Adrenal gland (tissue), 9 donors: ENCODE measurements at regions not wholly inside any gene's neighbourhood (a gene's known extent, or its start where the extent isn't known, plus 50 kb on each side); places are given as distances from the start of the nearest gene placed in this dataset.

ENCODE experiments used
- DNase-seq, 7 donors: peaks; one replicate each; pipeline ENCODE4 v3.0.0-alpha.2; 2019 to 2020
- H3K27ac ChIP-seq, 5 donors: fragments of 200-600 bp; sonication (generic) in 4 of 5; 1 replicate in 3 of 5; 2 replicates in 2 of 5; pipeline versions ENCODE4 v1.5.1 to v1.8.0; 2016 to 2020; ENCODE audit warnings: mild to moderate bottlenecking in 1 of 5
- H3K27me3 ChIP-seq: fragments of 200-600 bp; 2 replicates; pipeline ENCODE4 v1.8.0; 2021
- H3K36me3 ChIP-seq, 2 donors: fragments of 200-600 bp; replicated peaks in 1 of 2; 1 replicate in 1 of 2; 2 replicates in 1 of 2; pipeline versions ENCODE4 v1.5.1 to v1.8.0; 2018 to 2022
- H3K4me1 ChIP-seq, 2 donors: fragments of 200-600 bp; replicated peaks in 1 of 2; 1 replicate in 1 of 2; 2 replicates in 1 of 2; pipeline versions ENCODE4 v1.5.1 to v1.8.0; 2018 to 2021
- H3K4me3 ChIP-seq, 4 donors: fragments of 200-600 bp; sonication (generic) in 3 of 4; one replicate each; pipeline ENCODE4 v1.5.1; 2016 to 2018
- H3K9me3 ChIP-seq, 3 donors: fragments of 200-600 bp; sonication (generic) in 1 of 3; replicated peaks in 1 of 3; 1 replicate in 2 of 3; 2 replicates in 1 of 3; pipeline versions ENCODE4 v1.5.1 to v1.8.0; 2016 to 2021
- CTCF ChIP-seq, 6 experiments: fragments of 450-650 bp in 4 of 6; fragments of 200-600 bp in 2 of 6; sonication (generic) in 1 of 6; IDR thresholded peaks; 1 replicate in 5 of 6; 2 replicates in 1 of 6; pipeline versions ENCODE4 v1.5.1 to v1.8.0; 2016 to 2021; ENCODE audit warnings: antibody characterized with exemption in 6 of 6, mild to moderate bottlenecking in 2 of 6, moderate library complexity in 1 of 6
- POLR2A ChIP-seq, 2 donors: fragments of 450-650 bp; IDR thresholded peaks; one replicate each; pipeline ENCODE4 v1.6.1; 2017; ENCODE audit warnings: antibody characterized with exemption in 2 of 2, mild to moderate bottlenecking in 2 of 2, moderate library complexity in 1 of 2
- WGBS, 4 donors: extraction: QIAGEN DNeasy Blood & Tissue Kit in 2 of 4; methylation state at CpG; one replicate each; pipeline versions ENCODE4 v1.1.5 to v1.1.7; 2013 to 2017; 5-methylcytosine and 5-hydroxymethylcytosine counted together
- intact Hi-C, 2 donors: fragments of 100-400 bp; cut with DNase I; formaldehyde crosslinking; loops; one replicate each; pipeline versions ENCODE4 v1.14.1 to v1.15.0; 2022 to 2023
- donor health status: healthy with polysubstance abuse.
- donor health status: Bipolar disorder and iron deficiency.
- donor health status: DM: yes; HTN: yes; CAD: no.
- donor health status: DM: no; HTN: no; CAD: no.
- donor health status: DM: no; HTN: no; CAD: no.

GRCh38 chrX:13266641-13267345 is 53.1 kb downstream of the ATXN3L start:
- H3K4me3 ChIP-seq: no peak overlapping the region
- no peaks in the 10 kb centered on the region for H3K4me1 ChIP-seq
- WGBS, 4 donors: 83 to 95% (median 88%) methylated on average over 6 to 10 of the region's 10 CpGs
- DNase-seq: no peak
- H3K27me3 ChIP-seq: no peaks in the 10 kb centered on the region
- no peaks in the 10 kb centered on the region for H3K9me3 ChIP-seq
- H3K27ac ChIP-seq: no peak overlapping the region
- intact Hi-C loops: no loop called here
- no peaks in the 10 kb centered on the region for H3K36me3 ChIP-seq
- no peak for TF ChIP-seq CTCF (IDR thresholded peaks at IDR 0.05)
- no peak for TF ChIP-seq POLR2A (IDR thresholded peaks at IDR 0.05)

GRCh38 chrX:13265549-13266132 is 54.2 kb downstream of the ATXN3L start:
- H3K36me3 ChIP-seq: no peaks in the 10 kb centered on the region
- no peak for DNase-seq
- H3K4me3 ChIP-seq: no peak overlapping the region
- no peaks in the 10 kb centered on the region for H3K4me1 ChIP-seq
- no peaks in the 10 kb centered on the region for H3K27me3 ChIP-seq
- 74 to 86% (median 82%) methylated on average over 4 of the region's 4 CpGs for WGBS, 4 donors
- no peak for TF ChIP-seq CTCF (IDR thresholded peaks at IDR 0.05)
- no peak for TF ChIP-seq POLR2A (IDR thresholded peaks at IDR 0.05)
- no peaks in the 10 kb centered on the region for H3K9me3 ChIP-seq
- intact Hi-C loops: no loop called here
- H3K27ac ChIP-seq: no peak overlapping the region

- no peaks in the 10 kb centered on the region for H3K9me3 ChIP-seq
- H3K4me1 ChIP-seq: no peaks in the 10 kb centered on the region
- no peaks in the 10 kb centered on the region for H3K27me3 ChIP-seq
- intact Hi-C loops: no loop called here
- 49 to 71% (median 63%) methylated on average over 1 of the region's 1 CpG for WGBS, 4 donors
- DNase-seq: no peak
- no peak overlapping the region for H3K4me3 ChIP-seq
- no peak overlapping the region for H3K27ac ChIP-seq
- H3K36me3 ChIP-seq: no peaks in the 10 kb centered on the region
- TF ChIP-seq POLR2A (IDR thresholded peaks at IDR 0.05) (no peak), CTCF (IDR thresholded peaks at IDR 0.05) (no peak)
These were observed 54.7 kb downstream of the ATXN3L start for GRCh38 chrX:13265111-13265510.

GRCh38 chrX:13263560-13264251 is 56.1 kb downstream of the ATXN3L start:
- WGBS, 4 donors: 81 to 90% (median 87%) methylated on average over 5 to 6 of the region's 6 CpGs
- Histone ChIP-seq H3K4me3 (no peak overlapping the region), H3K27me3 (peaks cover 5% of the 10 kb centered on the region), H3K9me3 (no peaks in the 10 kb centered on the region), H3K36me3 (no peaks in the 10 kb centered on the region), H3K27ac (no peak overlapping the region), H3K4me1 (no peaks in the 10 kb centered on the region)
- no peak for TF ChIP-seq CTCF (IDR thresholded peaks at IDR 0.05)
- TF ChIP-seq POLR2A (IDR thresholded peaks at IDR 0.05): no peak
- intact Hi-C loops: no loop called here
- DNase-seq: no peak
